Gastroesophageal sphincter (tissue), 4 donors: ENCODE measurements at regions not wholly inside any gene's neighbourhood (a gene's known extent, or its start where the extent isn't known, plus 50 kb on each side); places are given as distances from the start of the nearest gene placed in this dataset.
"Not testable (repeated sequence)": the region's sequence is repeated elsewhere in the genome, so short reads cannot be mapped to it uniquely, and the experiment has no call there.

Experiments used
- ATAC-seq: fragments of 150-250 bp; one replicate; pipeline ENCODE4 v1.9.1; 2016; ENCODE audit warnings: mild to moderate bottlenecking, moderate library complexity
- H3K27ac ChIP-seq, 4 donors: fragments of 200-600 bp; sonication (generic) in 3 of 4; 1 replicate in 3 of 4; 2 replicates in 1 of 4; pipeline ENCODE4 v1.5.1; 2016 to 2019
- H3K27me3 ChIP-seq: fragments of 200-600 bp; sonication (generic); one replicate; pipeline ENCODE4 v1.5.1; 2019
- H3K36me3 ChIP-seq, 2 donors: fragments of 200-600 bp; sonication (generic); one replicate each; pipeline ENCODE4 v1.5.1; 2019; ENCODE audit warnings: control low read depth in 1 of 2
- H3K4me1 ChIP-seq, 3 donors: fragments of 200-600 bp; sonication (generic); 1 replicate in 2 of 3; 2 replicates in 1 of 3; pipeline ENCODE4 v1.5.1; 2016 to 2019; ENCODE audit warnings: control low read depth in 2 of 3
- H3K4me3 ChIP-seq, 2 donors: fragments of 200-600 bp; sonication (generic); one replicate each; pipeline ENCODE4 v1.5.1; 2019; ENCODE audit warnings: mild to moderate bottlenecking in 1 of 2, moderate library complexity in 1 of 2
- H3K9me3 ChIP-seq, 3 donors: fragments of 200-600 bp; sonication (generic); one replicate each; pipeline ENCODE4 v1.5.1; 2017 to 2019; ENCODE audit warnings: control low read depth in 2 of 3
- EP300 ChIP-seq: sonication (generic); formaldehyde crosslinking; IDR thresholded peaks from one replicate; pipeline ENCODE4 v1.6.1; 2017; ENCODE audit warnings: antibody characterized with exemption, mild to moderate bottlenecking
- POLR2A ChIP-seq, 2 donors: fragments of 450-650 bp; IDR thresholded peaks; one replicate each; pipeline ENCODE4 v1.6.1; 2017; ENCODE audit warnings: antibody characterized with exemption in 2 of 2, mild to moderate bottlenecking in 2 of 2, moderate library complexity in 1 of 2
- POLR2AphosphoS5 ChIP-seq: sonication (generic); formaldehyde crosslinking; IDR thresholded peaks from one replicate; pipeline ENCODE4 v1.6.1; 2017; ENCODE audit warnings: antibody characterized with exemption
- WGBS, 2 donors: methylation state at CpG; one replicate each; pipeline ENCODE4 v1.1.5; 2018; ENCODE audit warnings: low coverage in 1 of 2; 5-methylcytosine and 5-hydroxymethylcytosine counted together
- TF ChIP-seq, protein P1 (sequence below), 4 experiments: fragments of 200-600 bp in 2 of 4; fragments of 450-650 bp in 2 of 4; sonication (generic) in 1 of 4; IDR thresholded peaks; one replicate each; pipeline ENCODE4 v1.5.1; 2017 to 2019; ENCODE audit warnings: antibody characterized with exemption in 4 of 4, mild to moderate bottlenecking in 2 of 4, moderate library complexity in 2 of 4

DNA sequence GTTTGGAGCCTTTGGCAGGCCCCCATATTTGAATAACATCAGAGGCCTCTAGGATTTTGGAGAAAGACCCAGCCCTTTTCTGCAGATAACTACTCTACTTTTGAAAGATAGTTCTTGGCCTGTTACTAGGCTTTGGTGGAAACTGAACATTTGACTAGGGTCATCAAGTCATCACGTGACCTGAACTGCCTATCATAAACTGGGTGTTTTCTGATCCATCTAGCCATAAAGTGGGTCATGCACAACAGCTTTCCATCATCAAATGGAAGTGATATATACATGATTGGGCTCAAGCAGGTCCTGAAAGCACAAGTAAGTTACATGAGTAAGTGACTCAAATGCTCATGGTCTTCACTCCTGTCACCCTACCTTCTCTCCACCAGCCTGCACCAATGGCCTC is 552.3 kb upstream of the GRM3 start:
- no peaks in the 10 kb centered on the region for H3K4me1 ChIP-seq
- no peak overlapping the region for H3K4me3 ChIP-seq
- 0% methylated on average over 1 of the region's 1 CpG; no CpG with 5 or more reads in 1 of the 2 donors for WGBS, 2 donors
- H3K27ac ChIP-seq, result no peak overlapping the region
- no peak for TF ChIP-seq POLR2AphosphoS5
- no peak for TF ChIP-seq EP300
- no peak for TF ChIP-seq POLR2A (IDR thresholded peaks at IDR 0.05)
- TF ChIP-seq, protein P1, sequence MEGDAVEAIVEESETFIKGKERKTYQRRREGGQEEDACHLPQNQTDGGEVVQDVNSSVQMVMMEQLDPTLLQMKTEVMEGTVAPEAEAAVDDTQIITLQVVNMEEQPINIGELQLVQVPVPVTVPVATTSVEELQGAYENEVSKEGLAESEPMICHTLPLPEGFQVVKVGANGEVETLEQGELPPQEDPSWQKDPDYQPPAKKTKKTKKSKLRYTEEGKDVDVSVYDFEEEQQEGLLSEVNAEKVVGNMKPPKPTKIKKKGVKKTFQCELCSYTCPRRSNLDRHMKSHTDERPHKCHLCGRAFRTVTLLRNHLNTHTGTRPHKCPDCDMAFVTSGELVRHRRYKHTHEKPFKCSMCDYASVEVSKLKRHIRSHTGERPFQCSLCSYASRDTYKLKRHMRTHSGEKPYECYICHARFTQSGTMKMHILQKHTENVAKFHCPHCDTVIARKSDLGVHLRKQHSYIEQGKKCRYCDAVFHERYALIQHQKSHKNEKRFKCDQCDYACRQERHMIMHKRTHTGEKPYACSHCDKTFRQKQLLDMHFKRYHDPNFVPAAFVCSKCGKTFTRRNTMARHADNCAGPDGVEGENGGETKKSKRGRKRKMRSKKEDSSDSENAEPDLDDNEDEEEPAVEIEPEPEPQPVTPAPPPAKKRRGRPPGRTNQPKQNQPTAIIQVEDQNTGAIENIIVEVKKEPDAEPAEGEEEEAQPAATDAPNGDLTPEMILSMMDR (IDR thresholded peaks at IDR 0.05), result no peak
- no peak for ATAC-seq
- no peaks in the 10 kb centered on the region for H3K27me3 ChIP-seq
- peaks cover 0 to 20% (median 0%) of the 10 kb centered on the region in 3 donors for H3K9me3 ChIP-seq
- H3K36me3 ChIP-seq, result no peaks in the 10 kb centered on the region

DNA sequence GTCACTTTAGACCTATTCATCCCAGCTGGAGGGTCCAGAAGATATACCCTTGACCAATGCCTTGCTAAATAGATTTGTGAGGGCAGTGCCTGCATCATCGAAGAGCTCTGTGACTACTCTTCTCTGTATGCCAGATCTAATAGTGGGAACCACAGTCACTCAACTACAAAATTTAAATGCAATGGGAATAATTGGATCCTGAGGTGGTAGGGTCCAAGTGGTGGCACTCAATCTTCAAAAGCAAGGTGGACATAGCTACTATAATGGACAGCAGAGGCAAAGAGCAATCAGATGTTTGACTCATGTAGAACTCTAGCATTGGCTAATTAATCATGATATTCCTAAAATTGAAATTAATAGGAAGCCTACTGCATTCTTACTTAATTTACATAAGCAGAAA is 554.3 kb upstream of the GRM3 start:
- Histone ChIP-seq H3K27ac (no peak overlapping the region), H3K36me3 (no peaks in the 10 kb centered on the region), H3K9me3 (peaks cover 0 to 20% (median 0%) of the 10 kb centered on the region in 3 donors), H3K4me3 (no peak overlapping the region), H3K27me3 (no peaks in the 10 kb centered on the region), H3K4me1 (no peaks in the 10 kb centered on the region)
- no peak for TF ChIP-seq POLR2AphosphoS5
- TF ChIP-seq, protein P1 (IDR thresholded peaks at IDR 0.05), result no peak
- no peak for TF ChIP-seq EP300
- TF ChIP-seq POLR2A (IDR thresholded peaks at IDR 0.05), result no peak
- ATAC-seq, result no peak
- WGBS, 2 donors, result 57 to 100% methylated on average over 1 of the region's 1 CpG

DNA sequence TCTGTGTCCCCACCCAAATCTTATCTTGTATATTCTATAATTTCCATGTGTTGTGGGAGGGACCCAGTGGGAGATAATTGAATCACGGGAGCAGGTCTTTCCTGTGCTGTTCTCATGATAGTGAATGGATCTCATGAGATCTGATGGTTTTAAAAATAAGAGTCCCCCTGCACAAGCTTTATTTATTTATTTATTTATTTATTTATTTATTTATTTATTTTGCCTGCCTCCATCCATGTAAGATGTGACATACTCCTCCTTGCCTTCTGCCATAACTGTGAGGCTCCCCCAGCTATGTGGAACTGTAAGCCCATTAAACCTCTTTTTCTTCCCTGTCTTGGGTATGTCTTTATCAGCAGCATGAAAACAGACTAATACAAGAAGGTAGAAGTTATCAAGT is 579.1 kb upstream of the GRM3 start:
- H3K9me3 ChIP-seq, H3K4me3 ChIP-seq, H3K4me1 ChIP-seq, H3K36me3 ChIP-seq, ATAC-seq, H3K27ac ChIP-seq, H3K27me3 ChIP-seq: not testable (repeated sequence)
- WGBS, 2 donors, result 80 to 89% methylated on average over 1 of the region's 1 CpG

DNA sequence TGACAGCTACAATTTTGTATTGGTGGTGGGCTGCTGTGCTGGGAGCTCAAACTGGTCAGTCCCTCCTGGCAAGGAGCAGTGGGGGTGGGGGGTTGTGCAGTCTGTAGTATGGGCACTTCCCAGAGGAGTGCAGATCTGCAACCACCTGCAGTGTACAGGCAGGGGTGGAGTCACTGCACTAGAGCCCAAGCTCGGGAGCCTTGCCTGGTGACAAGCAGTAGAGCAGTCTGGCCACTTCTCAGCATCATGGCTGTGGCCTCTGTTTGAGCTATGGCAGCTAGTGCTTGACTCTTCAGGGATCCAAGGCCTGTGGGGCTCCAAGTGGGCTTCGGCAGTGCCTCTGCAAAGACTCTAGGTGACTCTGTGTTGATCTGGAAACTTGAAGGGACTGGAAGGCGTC is 585.1 kb upstream of the GRM3 start:
- H3K4me3 ChIP-seq, result no peak overlapping the region
- TF ChIP-seq POLR2A (IDR thresholded peaks at IDR 0.05), result no peak
- no peak for TF ChIP-seq POLR2AphosphoS5
- no peak for TF ChIP-seq EP300
- TF ChIP-seq, protein P1 (IDR thresholded peaks at IDR 0.05), result no peak
- H3K9me3 ChIP-seq, result peaks cover 0 to 20% (median 0%) of the 10 kb centered on the region in 3 donors
- ATAC-seq, result no peak
- H3K4me1 ChIP-seq, result no peaks in the 10 kb centered on the region
- WGBS, 2 donors, result 100% methylated on average over 1 of the region's 3 CpGs
- H3K27ac ChIP-seq, result no peak overlapping the region
- H3K27me3 ChIP-seq, result no peaks in the 10 kb centered on the region
- no peaks in the 10 kb centered on the region for H3K36me3 ChIP-seq

DNA sequence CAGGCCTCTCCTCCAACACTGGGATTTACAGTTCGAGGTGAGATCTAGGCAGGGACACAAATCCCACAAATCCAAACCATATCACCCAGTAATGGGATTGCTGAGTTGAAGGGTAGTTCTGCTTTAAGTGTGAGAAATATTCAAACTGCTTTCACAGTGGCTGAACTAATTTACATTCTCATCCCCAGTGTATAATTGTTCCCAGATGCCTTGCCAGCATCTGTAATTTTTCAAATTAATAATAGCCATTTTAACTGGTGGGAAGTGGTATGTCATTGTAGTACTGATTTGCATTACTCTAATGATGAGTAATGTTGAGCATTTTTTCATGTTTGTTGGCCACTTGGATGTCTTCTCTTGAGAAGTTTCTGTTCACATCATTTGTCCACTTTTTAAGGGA is 592.8 kb upstream of the GRM3 start:
- H3K4me3 ChIP-seq, result no peak overlapping the region
- H3K27ac ChIP-seq, result no peak overlapping the region
- H3K9me3 ChIP-seq, result no peaks in the 10 kb centered on the region
- H3K27me3 ChIP-seq, result no peaks in the 10 kb centered on the region
- no peaks in the 10 kb centered on the region for H3K4me1 ChIP-seq
- H3K36me3 ChIP-seq, result no peaks in the 10 kb centered on the region
- WGBS, 2 donors, result 44 to 70% methylated on average over 1 of the region's 1 CpG
- no peak for TF ChIP-seq POLR2AphosphoS5
- TF ChIP-seq, protein P1 (IDR thresholded peaks at IDR 0.05), result no peak
- TF ChIP-seq EP300, result no peak
- no peak for TF ChIP-seq POLR2A (IDR thresholded peaks at IDR 0.05)
- ATAC-seq, result no peak
